Activated effector memory CD4-positive, alpha-beta T cell treated with Interleukin-2 at 50 U/mL for 16 hours (primary cell): ENCODE measurements at regions not wholly inside any gene's neighbourhood (a gene's known extent, or its start where the extent isn't known, plus 50 kb on each side); places are given as distances from the start of the nearest gene placed in this dataset.

ENCODE experiments used
- DNase-seq: peaks from one replicate; pipeline ENCODE4 v3.0.0-alpha.2; 2020

GRCh38 chr17:34527908-34528470 lies 51.4 kb upstream of the TMEM132E start:
- DNase-seq: no peak

GRCh38 chr17:34527136-34527907 lies 52.1 kb upstream of the TMEM132E start:
- no peak for DNase-seq

- DNase-seq: no peak
Observed at GRCh38 chr17:34525651-34526050, 53.7 kb upstream of the TMEM132E start.

- DNase-seq: no peak
Observed at GRCh38 chr17:34521955-34522354, 57.4 kb upstream of the TMEM132E start.

- DNase-seq: no peak
Observed at GRCh38 chr17:34519282-34519681, 60.1 kb upstream of the TMEM132E start.

- no peak for DNase-seq
Observed at GRCh38 chr17:34517406-34517805, 62.0 kb upstream of the TMEM132E start.

- DNase-seq: no peak
Observed at GRCh38 chr17:34511931-34512330, 67.5 kb upstream of the TMEM132E start.

GRCh38 chr17:34511265-34511664 lies 68.1 kb upstream of the TMEM132E start:
- no peak for DNase-seq

GRCh38 chr17:34504814-34505484 lies 74.4 kb upstream of the TMEM132E start:
- DNase-seq: no peak

GRCh38 chr17:34503528-34504195 lies 75.7 kb upstream of the TMEM132E start:
- DNase-seq: no peak

GRCh38 chr17:34502426-34502825 lies 77.0 kb upstream of the TMEM132E start:
- DNase-seq: no peak

- no peak for DNase-seq
Observed at GRCh38 chr17:34499576-34499975, 79.8 kb upstream of the TMEM132E start.

GRCh38 chr17:34493917-34494316 lies 85.5 kb upstream of the TMEM132E start:
- no peak for DNase-seq

GRCh38 chr17:34487626-34488025 lies 91.8 kb upstream of the TMEM132E start:
- no peak for DNase-seq

- no peak for DNase-seq
Observed at GRCh38 chr17:34486761-34487160, 92.6 kb upstream of the TMEM132E start.

GRCh38 chr17:34485999-34486398 lies 93.4 kb upstream of the TMEM132E start:
- no peak for DNase-seq

GRCh38 chr17:34484193-34484733 lies 95.1 kb upstream of the TMEM132E start:
- DNase-seq: no peak

GRCh38 chr17:34482730-34483129 lies 96.7 kb upstream of the TMEM132E start:
- DNase-seq: no peak

- DNase-seq: no peak
Observed at GRCh38 chr17:34481779-34482178, 97.6 kb upstream of the TMEM132E start.

GRCh38 chr17:34479371-34479770 lies 100.0 kb upstream of the TMEM132E start:
- DNase-seq: no peak

- DNase-seq: no peak
Observed at GRCh38 chr17:34478244-34478643, 101.1 kb upstream of the TMEM132E start.

GRCh38 chr17:34475296-34475695 lies 104.1 kb upstream of the TMEM132E start:
- no peak for DNase-seq

GRCh38 chr17:34474706-34475105 lies 104.7 kb upstream of the TMEM132E start:
- no peak for DNase-seq
